GM10248 (cell line): ENCODE measurements at regions not wholly inside any gene's neighbourhood (a gene's known extent, or its start where the extent isn't known, plus 50 kb on each side); places are given as distances from the start of the nearest gene placed in this dataset.

ENCODE experiments used
- CTCF ChIA-PET: fragments of 300-600 bp; sonication (Branson Sonifier 250); formaldehyde crosslinking; extraction: SDS; loops from one replicate; lab custom pipeline; 2021; ENCODE audit warnings: antibody characterized with exemption; lab: Yijun Ruan, JAX
- POLR2A ChIA-PET: fragments of 350-650 bp; sonication (Branson Sonifier 250); formaldehyde crosslinking; extraction: SDS; loops from one replicate; lab custom pipeline; 2020; ENCODE audit warnings: antibody characterized with exemption; lab: Yijun Ruan, JAX
- DNase-seq: peaks from one replicate; pipeline ENCODE4 v3.0.0; 2012; ENCODE audit errors: extremely low spot score
- CTCF ChIP-seq: IDR thresholded peaks from 2 replicates; pipeline ENCODE4 v1.5.1; 2012; ENCODE audit warnings: mild to moderate bottlenecking, low read depth; ENCODE audit errors: extremely low read depth, missing control alignments, control extremely low read depth

- ChIA-PET CTCF (no interaction called here), POLR2A (no interaction called here)
- DNase-seq, result no peak
- TF ChIP-seq CTCF, result no peak
Observed at GRCh38 chr15:55015093-55015445, 181.7 kb downstream of the RSL24D1 start.

GRCh38 chr15:55014391-55015092 is 182.2 kb downstream of the RSL24D1 start:
- ChIA-PET CTCF (no interaction called here), POLR2A (no interaction called here)
- no peak for DNase-seq
- no peak for TF ChIP-seq CTCF

- POLR2A ChIA-PET, result no interaction called here
- no peak for TF ChIP-seq CTCF
- CTCF ChIA-PET, result no interaction called here
Observed at GRCh38 chr15:55008421-55008820, 188.3 kb downstream of the RSL24D1 start.

GRCh38 chr15:55007561-55007960 is 189.2 kb downstream of the RSL24D1 start:
- no peak for DNase-seq
- CTCF ChIA-PET, result no interaction called here
- POLR2A ChIA-PET, result no interaction called here
- no peak for TF ChIP-seq CTCF

More at GRCh38 chr15:55008421-55008820, 188.3 kb downstream of the RSL24D1 start:
- no peak for DNase-seq

- POLR2A ChIA-PET, result no interaction called here
- TF ChIP-seq CTCF, result no peak
- CTCF ChIA-PET, result no interaction called here
- no peak for DNase-seq
Observed at GRCh38 chr15:55005679-55006078, 191.1 kb downstream of the RSL24D1 start.

GRCh38 chr15:55003965-55004873 is 192.5 kb downstream of the RSL24D1 start:
- ChIA-PET POLR2A (no interaction called here), CTCF (no interaction called here)
- no peak for DNase-seq
- TF ChIP-seq CTCF, result no peak
